K562 (cell line): ENCODE measurements at regions not wholly inside any gene's neighbourhood (a gene's known extent, or its start where the extent isn't known, plus 50 kb on each side); places are given as distances from the start of the nearest gene placed in this dataset.

Source experiments
- ATAC-seq: fragments of 200-7000 bp; cut with Tn5 transposase; 3 replicates; pipeline ENCODE4 v1.9.1; 2020; ENCODE audit warnings: moderate library complexity
- BruUV-seq: library from RNA; stranded (reverse); fragments of 400-500 nt; replicated peaks from 2 replicates; lab custom pipeline; 2021; lab: Mats Ljungman, UMichigan
- CTCF ChIA-PET: fragments of 300-600 bp; formaldehyde crosslinking; extraction: SDS; loops from one replicate; lab custom pipeline; 2021; ENCODE audit warnings: low intra/inter-chr PET ratio; lab: Yijun Ruan, JAX
- POLR2A ChIA-PET: fragments of 300-600, 350-650 bp; sonication (Branson Sonifier 250); formaldehyde crosslinking; extraction: SDS; loops from one replicate; lab custom pipeline; 2021; ENCODE audit warnings: antibody characterized with exemption, inconsistent platforms; lab: Yijun Ruan, JAX
- DNase-seq, 4 experiments: peaks; one replicate each; pipeline versions ENCODE4 v3.0.0 to v3.0.0-alpha.2; 2011 to 2018; ENCODE audit warnings: low spot score in 3 of 4, mixed read lengths in 3 of 4; ENCODE audit errors: extremely low read depth in 1 of 4
- FAIRE-seq: peaks from 2 replicates; lab custom pipeline; 2011; peaks lifted over from hg19 to GRCh38; lab: Jason Lieb, UNC
- H2AFZ ChIP-seq: 2 replicates; pipeline ENCODE4 v1.6.0; 2011; ENCODE audit warnings: low read depth, low read length, control low read depth, inconsistent platforms
- H3K27ac ChIP-seq: fragments of 200-600 bp; 3 replicates; pipeline ENCODE4 v1.8.0; 2011; ENCODE audit warnings: low read depth, mild to moderate bottlenecking, control low read depth, inconsistent platforms, low read length, moderate library complexity, mixed read lengths; ENCODE audit errors: extremely low read depth
- H3K27me3 ChIP-seq, 2 experiments: fragments of 300-600 bp in 1 of 2; 2 replicates in 1 of 2; 3 replicates in 1 of 2; pipeline versions ENCODE4 v1.6.0 to v1.8.0; 2011; ENCODE audit warnings: inconsistent platforms in 2 of 2, low read length in 2 of 2, mild to moderate bottlenecking in 1 of 2, mixed read lengths in 1 of 2, moderate library complexity in 1 of 2; ENCODE audit not compliant: control insufficient read depth in 2 of 2, insufficient read depth in 2 of 2
- H3K36me3 ChIP-seq: fragments of 300-600 bp; 3 replicates; pipeline ENCODE4 v1.8.0; 2011; ENCODE audit warnings: mild to moderate bottlenecking, low read length, inconsistent platforms; ENCODE audit not compliant: control insufficient read depth, insufficient read depth
- H3K4me1 ChIP-seq, 2 experiments: fragments of 200-600 bp in 1 of 2; replicated peaks in 1 of 2; 2 replicates in 1 of 2; 3 replicates in 1 of 2; pipeline versions ENCODE4 v1.5.1 to v1.8.0; 2011; ENCODE audit warnings: inconsistent platforms in 2 of 2, low read length in 2 of 2, mild to moderate bottlenecking in 1 of 2, mixed read lengths in 1 of 2, moderate library complexity in 1 of 2; ENCODE audit not compliant: control insufficient read depth in 2 of 2, insufficient read depth in 2 of 2
- H3K4me2 ChIP-seq: 2 replicates; pipeline ENCODE4 v1.6.1; 2011; ENCODE audit warnings: low read length, control low read depth, inconsistent platforms, mixed read lengths; ENCODE audit not compliant: insufficient read depth
- H3K4me3 ChIP-seq: fragments of 200-600 bp; sonication (generic), shearing (Covaris generic); 2 replicates; pipeline ENCODE4 v1.5.1; 2016; ENCODE audit warnings: control low read depth, inconsistent platforms
- H3K79me2 ChIP-seq: fragments of 200-600 bp; 3 replicates; pipeline ENCODE4 v1.8.0; 2011; ENCODE audit warnings: low read length, inconsistent platforms; ENCODE audit not compliant: control insufficient read depth, insufficient read depth
- H3K9ac ChIP-seq, 2 experiments: 2 replicates each; pipeline versions ENCODE4 v1.6.0 to v1.6.1; 2011; ENCODE audit warnings: low read depth in 2 of 2, low read length in 2 of 2, control low read depth in 1 of 2, inconsistent platforms in 1 of 2, mild to moderate bottlenecking in 1 of 2, mixed read lengths in 1 of 2; ENCODE audit not compliant: insufficient read depth in 1 of 2
- H3K9me1 ChIP-seq: one replicate; pipeline ENCODE4 v1.6.0; 2011; ENCODE audit warnings: inconsistent platforms, mild to moderate bottlenecking, low read length, moderate library complexity; ENCODE audit not compliant: control insufficient read depth, insufficient read depth
- H3K9me3 ChIP-seq: replicated peaks from 2 replicates; pipeline ENCODE4 v1.5.1; 2011; ENCODE audit warnings: low read depth, low read length, inconsistent platforms; ENCODE audit not compliant: control insufficient read depth, insufficient read depth
- H4K20me1 ChIP-seq: replicated peaks from 2 replicates; pipeline ENCODE4 v1.6.1; 2011; ENCODE audit warnings: low read length, inconsistent platforms, mixed read lengths; ENCODE audit not compliant: control insufficient read depth, insufficient read depth
- CREB5 ChIP-seq: fragments of 250-450 bp; sonication (Bioruptor Pico); IDR thresholded peaks from 2 replicates; pipeline ENCODE4 v1.5.0; 2020; ENCODE audit warnings: mild to moderate bottlenecking
- DMBX1 ChIP-seq: fragments of 250-450 bp; sonication (Bioruptor Pico); IDR thresholded peaks from 2 replicates; pipeline ENCODE4 v1.8.0; 2022; ENCODE audit warnings: inconsistent platforms, mild to moderate bottlenecking, moderate library complexity, borderline replicate concordance
- DNMT1 ChIP-seq: fragments of 450-650 bp; IDR thresholded peaks from 2 replicates; pipeline ENCODE4 v1.6.1; 2016; ENCODE audit warnings: antibody characterized with exemption, mild to moderate bottlenecking
- E2F8 ChIP-seq: fragments of 450-650 bp; IDR thresholded peaks from 2 replicates; pipeline ENCODE4 v1.7.1; 2018; ENCODE audit warnings: mild to moderate bottlenecking, low read depth; ENCODE audit not compliant: partially characterized antibody
- EP400 ChIP-seq: fragments of 450-650 bp; IDR thresholded peaks from 2 replicates; pipeline ENCODE4 v1.6.1; 2017; ENCODE audit warnings: antibody characterized with exemption, mild to moderate bottlenecking, moderate library complexity
- ETS1 ChIP-seq: conservative IDR thresholded peaks from 2 replicates; pipeline ENCODE4 v1.6.1; 2011; ENCODE audit warnings: low read depth, mild to moderate bottlenecking, low read length; ENCODE audit not compliant: control insufficient read depth
- ETV5 ChIP-seq: sonication (generic); formaldehyde crosslinking; IDR thresholded peaks from 2 replicates; pipeline ENCODE4 v1.4.0; 2020; ENCODE audit warnings: low read depth, mild to moderate bottlenecking, missing genetic modification reagents
- ILF3 ChIP-seq: fragments of 450-650 bp; IDR thresholded peaks from 2 replicates; pipeline ENCODE4 v1.6.1; 2018; ENCODE audit warnings: antibody characterized with exemption, mild to moderate bottlenecking, moderate library complexity, borderline replicate concordance
- MYNN ChIP-seq, 2 experiments: sonication (generic); formaldehyde crosslinking in 1 of 2; IDR thresholded peaks; 2 replicates each; pipeline versions ENCODE4 v1.5.0 to v1.6.1; 2016 to 2020; ENCODE audit warnings: antibody characterized with exemption in 1 of 2, missing genetic modification reagents in 1 of 2
- PML ChIP-seq: IDR thresholded peaks from 2 replicates; pipeline ENCODE4 v1.6.1; 2012; ENCODE audit warnings: low read length, inconsistent platforms
- POU5F1 ChIP-seq: fragments of 150-350 bp; IDR thresholded peaks from 2 replicates; pipeline ENCODE4 v1.6.1; 2014; ENCODE audit warnings: borderline replicate concordance, low read length, low read depth, mild to moderate bottlenecking; ENCODE audit not compliant: partially characterized antibody
- PRPF4 ChIP-seq: fragments of 200-400 bp; formaldehyde crosslinking; IDR thresholded peaks from one replicate; pipeline ENCODE4 v1.6.1; 2017; ENCODE audit warnings: low read length, low read depth, mild to moderate bottlenecking; ENCODE audit not compliant: insufficient read depth, poor library complexity, severe bottlenecking
- PTBP1 ChIP-seq: fragments of 200-400 bp; formaldehyde crosslinking; IDR thresholded peaks from 2 replicates; pipeline ENCODE4 v1.6.1; 2017; ENCODE audit warnings: low read depth, low read length
- ZBTB34 ChIP-seq: fragments of 250-450 bp; sonication (Bioruptor Pico); IDR thresholded peaks from 2 replicates; pipeline ENCODE4 v1.8.0; 2021; ENCODE audit warnings: mild to moderate bottlenecking, moderate library complexity
- ZBTB8A ChIP-seq: fragments of 450-650 bp; IDR thresholded peaks from 2 replicates; pipeline ENCODE4 v1.6.1; 2018; ENCODE audit warnings: mild to moderate bottlenecking, moderate library complexity; ENCODE audit not compliant: partially characterized antibody
- WGBS: fragments of 100-300 bp; shearing (Covaris generic); methylation state at CpG from one replicate; pipeline ENCODE4 v1.1.6; 2016; ENCODE audit warnings: low coverage, mixed read lengths; ENCODE audit not compliant: insufficient coverage; ENCODE audit errors: missing lambda C conversion rate; 5-methylcytosine and 5-hydroxymethylcytosine counted together
- in situ Hi-C: fragments of 300-500 bp; cut with MboI; formaldehyde crosslinking; loops from 4 replicates; pipeline ENCODE4 v1.15.0; 2018; ENCODE audit warnings: inconsistent platforms, mixed read lengths
- intact Hi-C: fragments of 100-400 bp; cut with micrococcal nuclease; formaldehyde crosslinking; loops from 2 replicates; pipeline ENCODE4 v1.14.2; 2022

GRCh38 chr16:65426484-65426883 is 304.6 kb upstream of the CDH11 start:
- Histone ChIP-seq H3K4me3 (no peak overlapping the region), H3K9me3 (no peaks in the 10 kb centered on the region), H2AFZ (no peak overlapping the region), H3K4me2 (no peak overlapping the region), H3K36me3 (no peaks in the 10 kb centered on the region), H3K9ac (no peak overlapping the region), H3K27me3 (no peaks in the 10 kb centered on the region), H4K20me1 (no peaks in the 10 kb centered on the region), H3K79me2 (no peaks in the 10 kb centered on the region), H3K27ac (no peak overlapping the region), H3K4me1 (no peaks in the 10 kb centered on the region), H3K9me1 (no peaks in the 10 kb centered on the region)
- CTCF ChIA-PET = no interaction called here
- ATAC-seq = no peak
- no TSS peak for BruUV-seq
- WGBS = 0% methylated on average over 1 of the region's 1 CpG
- no peak for DNase-seq
- intact Hi-C loops (no loop called here), in situ Hi-C loops (no loop called here)
- POLR2A ChIA-PET = no interaction called here
- FAIRE-seq = no peak
- TF ChIP-seq ILF3 (no peak), DMBX1 (no peak), DNMT1 (no peak), ETV5 (CRISPR knock-in tag) (no peak), EP400 (no peak), CREB5 (CRISPR knock-in tag) (no peak), ZBTB8A (no peak), ETS1 (no peak), MYNN (IDR thresholded peaks at IDR 0.05) (no peak), MYNN (CRISPR knock-in tag; IDR thresholded peaks at IDR 0.05) (no peak), PML (no peak), PRPF4 (no peak), PTBP1 (no peak), ZBTB34 (CRISPR knock-in tag) (no peak), E2F8 (no peak), POU5F1 (no peak)
